Breast epithelium (tissue), 3 donors: ENCODE measurements at regions not wholly inside any gene's neighbourhood (a gene's known extent, or its start where the extent isn't known, plus 50 kb on each side); places are given as distances from the start of the nearest gene placed in this dataset.

Source experiments
- CTCF ChIP-seq, 3 donors: fragments of 450-650 bp; IDR thresholded peaks; one replicate each; pipeline ENCODE4 v1.5.1; 2016 to 2017; ENCODE audit warnings: antibody characterized with exemption in 3 of 3, mild to moderate bottlenecking in 3 of 3, moderate library complexity in 3 of 3
- POLR2A ChIP-seq: fragments of 450-650 bp; IDR thresholded peaks from one replicate; pipeline ENCODE4 v1.6.1; 2016; ENCODE audit warnings: antibody characterized with exemption, mild to moderate bottlenecking, moderate library complexity
- POLR2AphosphoS5 ChIP-seq, 3 donors: sonication (generic); formaldehyde crosslinking; IDR thresholded peaks; one replicate each; pipeline ENCODE4 v1.6.1; 2017; ENCODE audit warnings: antibody characterized with exemption in 3 of 3

DNA sequence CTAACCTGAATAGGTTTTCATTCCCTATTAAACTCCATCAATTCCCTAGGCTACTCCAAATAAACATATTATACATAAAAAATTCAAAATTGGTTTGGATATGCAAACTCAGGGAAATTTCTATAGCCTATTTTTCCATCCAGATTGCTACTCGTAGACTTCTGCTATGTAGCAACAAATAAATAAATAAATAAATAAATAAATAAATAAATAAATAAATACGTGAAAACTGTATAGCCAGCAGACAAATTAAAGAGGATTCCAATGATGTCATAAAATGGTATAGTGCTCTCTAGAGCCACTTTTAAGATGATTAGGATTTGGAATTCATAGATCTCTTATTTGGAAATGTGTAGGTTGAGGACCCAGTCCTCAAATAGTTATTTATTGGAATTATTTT, 1193.2 kb upstream of the NUDT12 start:
- TF ChIP-seq POLR2A (no peak), CTCF (IDR thresholded peaks at IDR 0.05) (no peak), POLR2AphosphoS5 (IDR thresholded peaks at IDR 0.05) (no peak)
